ENCODE measurements at regions not wholly inside any gene's neighbourhood (a gene's known extent, or its start where the extent isn't known, plus 50 kb on each side); places are given as distances from the start of the nearest gene placed in this dataset.

DNA sequence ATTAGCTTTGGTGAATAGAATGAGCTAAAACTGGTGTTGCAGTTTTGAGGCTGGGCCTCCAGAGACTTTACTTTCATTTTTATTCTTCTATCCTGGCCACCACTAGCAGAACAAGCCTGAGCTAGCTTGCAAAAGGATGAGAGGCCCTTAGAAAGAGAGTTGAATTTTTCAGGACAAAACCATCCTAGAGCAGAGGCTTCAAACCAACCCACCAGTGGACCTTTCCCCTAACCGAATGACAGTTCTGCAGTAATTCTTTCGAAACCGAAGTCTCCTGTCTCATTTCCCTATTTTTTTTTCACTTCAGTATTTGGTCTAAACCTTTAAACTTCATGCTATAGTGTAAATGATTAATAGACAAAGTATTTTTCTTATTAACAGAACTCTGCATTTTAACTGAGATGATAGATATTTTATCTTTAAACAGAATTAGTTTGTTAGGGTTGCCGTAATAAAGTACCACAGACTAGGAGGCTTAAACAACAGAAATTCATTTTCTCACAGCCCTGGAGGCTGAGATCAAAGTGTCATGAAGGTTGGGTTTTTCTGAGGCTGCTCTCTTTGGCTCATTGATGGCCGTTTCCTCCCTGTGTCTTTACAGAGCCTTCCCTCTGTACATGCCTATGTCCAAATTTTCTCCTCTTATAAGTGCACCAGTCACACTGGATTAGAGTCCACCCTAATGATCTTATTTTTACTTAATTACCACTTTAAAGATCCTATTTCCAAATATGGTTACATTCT, 80.6 kb upstream of the PAK5 start:
- DNase-seq (ENCODE audit: low read depth) = no peak

GRCh38 chr20:9918348-9918747, 79.5 kb upstream of the PAK5 start:
- DNase-seq (ENCODE audit: low read depth) = no peak

DNA sequence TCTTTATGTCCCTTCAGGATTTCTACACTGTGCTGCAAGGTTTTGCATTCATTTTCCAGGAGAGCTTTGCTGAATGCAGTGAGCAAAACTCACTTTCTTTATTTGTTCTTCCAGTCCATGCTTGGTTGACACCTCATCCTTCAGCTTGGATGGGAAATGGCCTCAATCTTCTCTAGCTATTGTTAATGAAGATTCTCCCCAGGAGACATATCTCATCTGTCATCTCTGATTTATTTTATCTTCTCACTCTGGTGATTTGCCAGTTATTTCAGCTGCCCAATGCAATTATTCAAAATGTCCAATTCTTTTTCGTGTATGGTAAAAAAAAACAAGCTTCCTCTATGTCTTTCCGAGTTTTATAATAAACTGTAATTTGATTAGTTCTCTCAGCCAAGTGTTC, 77.9 kb upstream of the PAK5 start:
- no peak for DNase-seq (ENCODE audit: low read depth)

GRCh38 chr20:9912858-9913434, 74.1 kb upstream of the PAK5 start:
- DNase-seq (ENCODE audit: low read depth) = peak; percentile 14

GRCh38 chr20:9912290-9912689, 73.4 kb upstream of the PAK5 start:
- DNase-seq (ENCODE audit: low read depth) = no peak

DNA sequence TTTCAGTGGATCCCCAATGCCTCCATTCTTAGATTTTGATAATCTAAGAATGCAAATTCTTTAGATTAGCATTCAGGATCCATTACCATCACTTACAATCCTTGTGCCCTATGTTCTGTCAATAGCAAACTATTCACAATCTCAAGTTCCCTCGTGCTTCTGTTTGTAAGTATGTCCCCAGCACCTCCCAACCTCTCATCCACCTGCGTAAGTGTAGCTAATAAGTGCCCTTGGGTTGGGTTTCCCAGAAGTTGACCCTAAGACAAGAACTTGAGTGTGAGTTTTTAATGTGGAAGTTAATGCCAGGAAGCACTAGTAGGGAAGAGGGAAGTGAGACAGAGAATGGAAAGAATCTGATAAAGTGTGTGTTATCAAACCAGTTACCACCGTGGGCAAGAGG, 72.6 kb upstream of the PAK5 start:
- DNase-seq (ENCODE audit: low read depth) = no peak

- no peak for DNase-seq (ENCODE audit: low read depth)
Measured at GRCh38 chr20:9909167-9909566, 70.3 kb upstream of the PAK5 start.

GRCh38 chr20:9903048-9903655, 64.3 kb upstream of the PAK5 start:
- DNase-seq (ENCODE audit: low read depth) = no peak

- no peak for DNase-seq (ENCODE audit: low read depth)
Measured at GRCh38 chr20:9889270-9889981, 50.5 kb upstream of the PAK5 start.

Data from activated T-cell treated with anti-CD3 and anti-CD28 coated beads for 1 hour (primary cell).